ENCODE measurements at regions not wholly inside any gene's neighbourhood (a gene's known extent, or its start where the extent isn't known, plus 50 kb on each side); places are given as distances from the start of the nearest gene placed in this dataset.

- H3K27me3 ChIP-seq (ENCODE audit: control insufficient read depth in 5 of 5, insufficient read depth in 4 of 5, low read length in 5 of 5) = no peaks in the 10 kb centered on the region
- H3K9me3 ChIP-seq (ENCODE audit: control insufficient read depth in 5 of 5, low read length in 5 of 5) = no peaks in the 10 kb centered on the region
- no peaks in the 10 kb centered on the region for H3K36me3 ChIP-seq (ENCODE audit: control insufficient read depth in 5 of 5, insufficient read depth in 5 of 5, low read length in 5 of 5)
- peaks cover 2 to 10% (median 6%) of the 10 kb centered on the region in 5 donors for H3K4me1 ChIP-seq (ENCODE audit: control insufficient read depth in 5 of 5, insufficient read depth in 5 of 5, low read length in 5 of 5)
- H3K27ac ChIP-seq (ENCODE audit: low read depth, low read length) = no peak overlapping the region
- H3K4me3 ChIP-seq (ENCODE audit: low read depth in 1 of 5, low read length in 5 of 5) = no peak overlapping the region
- H3K9ac ChIP-seq (ENCODE audit: low read length in 5 of 5) = no peak overlapping the region
Observed at GRCh38 chr1:60972841-60973364, 109.5 kb upstream of the NFIA start.

- Histone ChIP-seq H3K4me3 (ENCODE audit: low read depth in 1 of 5, low read length in 5 of 5) (no peak overlapping the region), H3K36me3 (ENCODE audit: control insufficient read depth in 5 of 5, insufficient read depth in 5 of 5, low read length in 5 of 5) (no peaks in the 10 kb centered on the region), H3K4me1 (ENCODE audit: control insufficient read depth in 5 of 5, insufficient read depth in 5 of 5, low read length in 5 of 5) (peaks cover 2 to 10% (median 6%) of the 10 kb centered on the region in 5 donors), H3K27me3 (ENCODE audit: control insufficient read depth in 5 of 5, insufficient read depth in 4 of 5, low read length in 5 of 5) (no peaks in the 10 kb centered on the region), H3K9ac (ENCODE audit: low read length in 5 of 5) (no peak overlapping the region), H3K27ac (ENCODE audit: low read depth, low read length) (no peak overlapping the region), H3K9me3 (ENCODE audit: control insufficient read depth in 5 of 5, low read length in 5 of 5) (no peaks in the 10 kb centered on the region)
Observed at GRCh38 chr1:60971330-60971729, 111.0 kb upstream of the NFIA start.

GRCh38 chr1:60969971-60970509 lies 112.3 kb upstream of the NFIA start:
- peaks cover 3 to 7% (median 7%) of the 10 kb centered on the region in 5 donors for H3K9me3 ChIP-seq (ENCODE audit: control insufficient read depth in 5 of 5, low read length in 5 of 5)
- no peak overlapping the region for H3K9ac ChIP-seq (ENCODE audit: low read length in 5 of 5)
- H3K36me3 ChIP-seq (ENCODE audit: control insufficient read depth in 5 of 5, insufficient read depth in 5 of 5, low read length in 5 of 5) = no peaks in the 10 kb centered on the region
- H3K27me3 ChIP-seq (ENCODE audit: control insufficient read depth in 5 of 5, insufficient read depth in 4 of 5, low read length in 5 of 5) = no peaks in the 10 kb centered on the region
- peaks cover 2 to 10% (median 6%) of the 10 kb centered on the region in 5 donors for H3K4me1 ChIP-seq (ENCODE audit: control insufficient read depth in 5 of 5, insufficient read depth in 5 of 5, low read length in 5 of 5)
- H3K4me3 ChIP-seq (ENCODE audit: low read depth in 1 of 5, low read length in 5 of 5) = no peak overlapping the region
- no peak overlapping the region for H3K27ac ChIP-seq (ENCODE audit: low read depth, low read length)

- peaks cover 0 to 6% (median 3%) of the 10 kb centered on the region in 5 donors for H3K4me1 ChIP-seq (ENCODE audit: control insufficient read depth in 5 of 5, insufficient read depth in 5 of 5, low read length in 5 of 5)
- H3K27ac ChIP-seq (ENCODE audit: low read depth, low read length) = no peak overlapping the region
- peak overlapping the region in 2 of 5 donors; percentile 30 to 32 for H3K4me3 ChIP-seq (ENCODE audit: low read depth in 1 of 5, low read length in 5 of 5)
- peaks cover 3 to 12% (median 9%) of the 10 kb centered on the region in 5 donors for H3K9me3 ChIP-seq (ENCODE audit: control insufficient read depth in 5 of 5, low read length in 5 of 5)
- H3K27me3 ChIP-seq (ENCODE audit: control insufficient read depth in 5 of 5, insufficient read depth in 4 of 5, low read length in 5 of 5) = no peaks in the 10 kb centered on the region
- no peaks in the 10 kb centered on the region for H3K36me3 ChIP-seq (ENCODE audit: control insufficient read depth in 5 of 5, insufficient read depth in 5 of 5, low read length in 5 of 5)
- no peak overlapping the region for H3K9ac ChIP-seq (ENCODE audit: low read length in 5 of 5)
Observed at GRCh38 chr1:60965280-60965854, 117.0 kb upstream of the NFIA start.

- Histone ChIP-seq H3K4me1 (ENCODE audit: control insufficient read depth in 5 of 5, insufficient read depth in 5 of 5, low read length in 5 of 5) (no peaks in the 10 kb centered on the region), H3K9me3 (ENCODE audit: control insufficient read depth in 5 of 5, low read length in 5 of 5) (peaks cover 3 to 12% (median 9%) of the 10 kb centered on the region in 5 donors), H3K4me3 (ENCODE audit: low read depth in 1 of 5, low read length in 5 of 5) (no peak overlapping the region), H3K9ac (ENCODE audit: low read length in 5 of 5) (no peak overlapping the region), H3K27ac (ENCODE audit: low read depth, low read length) (no peak overlapping the region), H3K36me3 (ENCODE audit: control insufficient read depth in 5 of 5, insufficient read depth in 5 of 5, low read length in 5 of 5) (no peaks in the 10 kb centered on the region), H3K27me3 (ENCODE audit: control insufficient read depth in 5 of 5, insufficient read depth in 4 of 5, low read length in 5 of 5) (no peaks in the 10 kb centered on the region)
Observed at GRCh38 chr1:60963167-60963940, 119.0 kb upstream of the NFIA start.

- Histone ChIP-seq H3K4me1 (ENCODE audit: control insufficient read depth in 5 of 5, insufficient read depth in 5 of 5, low read length in 5 of 5) (no peaks in the 10 kb centered on the region), H3K4me3 (ENCODE audit: low read depth in 1 of 5, low read length in 5 of 5) (no peak overlapping the region), H3K27ac (ENCODE audit: low read depth, low read length) (no peak overlapping the region), H3K9ac (ENCODE audit: low read length in 5 of 5) (no peak overlapping the region), H3K9me3 (ENCODE audit: control insufficient read depth in 5 of 5, low read length in 5 of 5) (peaks cover 3 to 12% (median 9%) of the 10 kb centered on the region in 5 donors), H3K36me3 (ENCODE audit: control insufficient read depth in 5 of 5, insufficient read depth in 5 of 5, low read length in 5 of 5) (no peaks in the 10 kb centered on the region), H3K27me3 (ENCODE audit: control insufficient read depth in 5 of 5, insufficient read depth in 4 of 5, low read length in 5 of 5) (no peaks in the 10 kb centered on the region)
Observed at GRCh38 chr1:60960891-60961461, 121.4 kb upstream of the NFIA start.

GRCh38 chr1:60959701-60960100 lies 122.7 kb upstream of the NFIA start:
- Histone ChIP-seq H3K4me3 (ENCODE audit: low read depth in 1 of 5, low read length in 5 of 5) (no peak overlapping the region), H3K27me3 (ENCODE audit: control insufficient read depth in 5 of 5, insufficient read depth in 4 of 5, low read length in 5 of 5) (no peaks in the 10 kb centered on the region), H3K9me3 (ENCODE audit: control insufficient read depth in 5 of 5, low read length in 5 of 5) (peaks cover 0 to 2% (median 0%) of the 10 kb centered on the region in 5 donors), H3K9ac (ENCODE audit: low read length in 5 of 5) (no peak overlapping the region), H3K27ac (ENCODE audit: low read depth, low read length) (no peak overlapping the region), H3K4me1 (ENCODE audit: control insufficient read depth in 5 of 5, insufficient read depth in 5 of 5, low read length in 5 of 5) (no peaks in the 10 kb centered on the region), H3K36me3 (ENCODE audit: control insufficient read depth in 5 of 5, insufficient read depth in 5 of 5, low read length in 5 of 5) (no peaks in the 10 kb centered on the region)

GRCh38 chr1:60958001-60958400 lies 124.4 kb upstream of the NFIA start:
- no peaks in the 10 kb centered on the region for H3K9me3 ChIP-seq (ENCODE audit: control insufficient read depth in 5 of 5, low read length in 5 of 5)
- H3K4me3 ChIP-seq (ENCODE audit: low read depth in 1 of 5, low read length in 5 of 5) = no peak overlapping the region
- peaks cover 0 to 2% (median 0%) of the 10 kb centered on the region in 5 donors for H3K27me3 ChIP-seq (ENCODE audit: control insufficient read depth in 5 of 5, insufficient read depth in 4 of 5, low read length in 5 of 5)
- no peaks in the 10 kb centered on the region for H3K4me1 ChIP-seq (ENCODE audit: control insufficient read depth in 5 of 5, insufficient read depth in 5 of 5, low read length in 5 of 5)
- no peaks in the 10 kb centered on the region for H3K36me3 ChIP-seq (ENCODE audit: control insufficient read depth in 5 of 5, insufficient read depth in 5 of 5, low read length in 5 of 5)
- H3K27ac ChIP-seq (ENCODE audit: low read depth, low read length) = no peak overlapping the region
- H3K9ac ChIP-seq (ENCODE audit: low read length in 5 of 5) = no peak overlapping the region

- Histone ChIP-seq H3K36me3 (ENCODE audit: control insufficient read depth in 5 of 5, insufficient read depth in 5 of 5, low read length in 5 of 5) (no peaks in the 10 kb centered on the region), H3K27me3 (ENCODE audit: control insufficient read depth in 5 of 5, insufficient read depth in 4 of 5, low read length in 5 of 5) (peaks cover 0 to 2% (median 0%) of the 10 kb centered on the region in 5 donors), H3K4me3 (ENCODE audit: low read depth in 1 of 5, low read length in 5 of 5) (no peak overlapping the region), H3K27ac (ENCODE audit: low read depth, low read length) (no peak overlapping the region), H3K9me3 (ENCODE audit: control insufficient read depth in 5 of 5, low read length in 5 of 5) (no peaks in the 10 kb centered on the region), H3K4me1 (ENCODE audit: control insufficient read depth in 5 of 5, insufficient read depth in 5 of 5, low read length in 5 of 5) (no peaks in the 10 kb centered on the region), H3K9ac (ENCODE audit: low read length in 5 of 5) (no peak overlapping the region)
Observed at GRCh38 chr1:60956520-60956919, 125.8 kb upstream of the NFIA start.

Measured in subcutaneous abdominal adipose tissue (tissue), 5 donors.